ENCODE measurements at regions not wholly inside any gene's neighbourhood (a gene's known extent, or its start where the extent isn't known, plus 50 kb on each side); places are given as distances from the start of the nearest gene placed in this dataset.

- DNase-seq (ENCODE audit: low read depth) = no peak
Measured at GRCh38 chr18:6465281-6465680, 50.6 kb upstream of the L3MBTL4 start.

GRCh38 chr18:6476190-6476589 lies 61.5 kb upstream of the L3MBTL4 start:
- no peak for DNase-seq (ENCODE audit: low read depth)

More at GRCh38 chr18:6465281-6465680, 50.6 kb upstream of the L3MBTL4 start:
- no peak overlapping the region for H3K4me3 ChIP-seq (ENCODE audit: low read length)
- TF ChIP-seq CTCF (IDR thresholded peaks at IDR 0.05; ENCODE audit: insufficient read depth, low read depth, low read length, missing control alignments) = no peak

GRCh38 chr18:6476880-6477279 lies 62.2 kb upstream of the L3MBTL4 start:
- peak; percentile 51 for DNase-seq (ENCODE audit: low read depth)
- TF ChIP-seq CTCF (IDR thresholded peaks at IDR 0.05; ENCODE audit: insufficient read depth, low read depth, low read length, missing control alignments) = no peak
- no peak overlapping the region for H3K4me3 ChIP-seq (ENCODE audit: low read length)

More at GRCh38 chr18:6476190-6476589, 61.5 kb upstream of the L3MBTL4 start:
- TF ChIP-seq CTCF (IDR thresholded peaks at IDR 0.05; ENCODE audit: insufficient read depth, low read depth, low read length, missing control alignments) = no peak
- H3K4me3 ChIP-seq (ENCODE audit: low read length) = no peak overlapping the region

- no peak for DNase-seq (ENCODE audit: low read depth)
- H3K4me3 ChIP-seq (ENCODE audit: low read length) = no peak overlapping the region
- no peak for TF ChIP-seq CTCF (IDR thresholded peaks at IDR 0.05; ENCODE audit: insufficient read depth, low read depth, low read length, missing control alignments)
Measured at GRCh38 chr18:6478121-6478520, 63.4 kb upstream of the L3MBTL4 start.

- no peak overlapping the region for H3K4me3 ChIP-seq (ENCODE audit: low read length)
- DNase-seq (ENCODE audit: low read depth) = no peak
- TF ChIP-seq CTCF (IDR thresholded peaks at IDR 0.05; ENCODE audit: insufficient read depth, low read depth, low read length, missing control alignments) = no peak
Measured at GRCh38 chr18:6479699-6480098, 65.0 kb upstream of the L3MBTL4 start.

- DNase-seq (ENCODE audit: low read depth) = peak; percentile 2
- no peak overlapping the region for H3K4me3 ChIP-seq (ENCODE audit: low read length)
- TF ChIP-seq CTCF (IDR thresholded peaks at IDR 0.05; ENCODE audit: insufficient read depth, low read depth, low read length, missing control alignments) = peak; percentile 35
Measured at GRCh38 chr18:6482198-6482977, 67.7 kb upstream of the L3MBTL4 start.

GRCh38 chr18:6484659-6485058 lies 69.9 kb upstream of the L3MBTL4 start:
- H3K4me3 ChIP-seq (ENCODE audit: low read length) = no peak overlapping the region
- no peak for DNase-seq (ENCODE audit: low read depth)
- no peak for TF ChIP-seq CTCF (IDR thresholded peaks at IDR 0.05; ENCODE audit: insufficient read depth, low read depth, low read length, missing control alignments)
